DOHH2 (cell line): ENCODE measurements at regions not wholly inside any gene's neighbourhood (a gene's known extent, or its start where the extent isn't known, plus 50 kb on each side); places are given as distances from the start of the nearest gene placed in this dataset.

ENCODE experiments used
- CTCF ChIP-seq: fragments of 200-600 bp; sonication (generic); IDR thresholded peaks from one replicate; pipeline ENCODE4 v1.5.1; 2014; ENCODE audit warnings: antibody characterized with exemption, mild to moderate bottlenecking, low read depth, low read length; ENCODE audit not compliant: poor library complexity, severe bottlenecking
- EZH2phosphoT487 ChIP-seq: fragments of 200-600 bp; sonication (generic); IDR thresholded peaks from 2 replicates; pipeline ENCODE4 v1.6.1; 2017; ENCODE audit warnings: borderline replicate concordance, mild to moderate bottlenecking, antibody characterized with exemption, low read length, moderate library complexity, mixed read lengths

- TF ChIP-seq CTCF (no peak), EZH2phosphoT487 (no peak)
These were observed 102.1 kb upstream of the GZMB start for GRCh38 chr14:24735984-24736630.
